Medulla oblongata (tissue), 1 donor: ENCODE measurements at regions not wholly inside any gene's neighbourhood (a gene's known extent, or its start where the extent isn't known, plus 50 kb on each side); places are given as distances from the start of the nearest gene placed in this dataset.

ENCODE experiments used
- DNase-seq: peaks from one replicate; pipeline ENCODE4 v3.0.0-alpha.2; 2015; ENCODE audit errors: extremely low spot score

- no peak for DNase-seq
Observed at GRCh38 chr1:219472596-219472995, 140.3 kb downstream of the ZC3H11B start.

DNA sequence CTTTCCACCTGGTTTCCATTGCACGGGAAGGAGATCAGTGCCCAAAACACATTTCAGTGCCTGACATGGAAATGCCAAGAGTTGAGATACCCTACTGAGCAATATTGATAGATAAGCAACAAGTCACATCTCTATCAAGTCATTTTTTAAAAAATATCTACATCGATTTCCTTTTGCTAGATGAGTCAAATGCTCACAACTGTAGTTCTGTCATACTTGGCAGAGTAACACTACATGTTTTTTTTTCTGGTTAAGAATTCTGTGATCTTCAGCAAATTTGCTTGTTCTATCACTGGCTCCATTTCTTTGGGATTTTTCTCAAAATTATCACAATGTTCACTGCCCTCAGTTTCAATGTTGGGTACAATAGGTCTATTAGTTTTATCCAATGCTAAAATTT is 145.4 kb downstream of the ZC3H11B start:
- DNase-seq: no peak

DNA sequence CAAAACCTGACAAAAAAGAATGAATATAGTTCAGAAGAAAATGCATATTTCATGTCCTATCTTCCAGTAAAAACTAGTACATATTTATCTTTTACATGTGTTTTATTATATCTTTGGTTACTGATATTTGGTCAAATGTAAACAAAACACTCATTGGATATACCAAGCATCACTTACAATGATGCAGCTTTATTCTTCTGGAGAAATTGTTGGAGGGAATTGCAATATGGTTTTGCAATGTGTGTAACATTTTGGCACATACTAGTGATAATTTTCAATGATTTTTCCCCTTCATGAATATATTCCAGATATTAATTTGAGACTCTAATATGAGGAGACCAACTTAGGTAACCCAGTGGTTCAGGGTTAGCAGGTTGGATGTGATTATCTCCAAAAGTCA is 146.1 kb downstream of the ZC3H11B start:
- no peak for DNase-seq

DNA sequence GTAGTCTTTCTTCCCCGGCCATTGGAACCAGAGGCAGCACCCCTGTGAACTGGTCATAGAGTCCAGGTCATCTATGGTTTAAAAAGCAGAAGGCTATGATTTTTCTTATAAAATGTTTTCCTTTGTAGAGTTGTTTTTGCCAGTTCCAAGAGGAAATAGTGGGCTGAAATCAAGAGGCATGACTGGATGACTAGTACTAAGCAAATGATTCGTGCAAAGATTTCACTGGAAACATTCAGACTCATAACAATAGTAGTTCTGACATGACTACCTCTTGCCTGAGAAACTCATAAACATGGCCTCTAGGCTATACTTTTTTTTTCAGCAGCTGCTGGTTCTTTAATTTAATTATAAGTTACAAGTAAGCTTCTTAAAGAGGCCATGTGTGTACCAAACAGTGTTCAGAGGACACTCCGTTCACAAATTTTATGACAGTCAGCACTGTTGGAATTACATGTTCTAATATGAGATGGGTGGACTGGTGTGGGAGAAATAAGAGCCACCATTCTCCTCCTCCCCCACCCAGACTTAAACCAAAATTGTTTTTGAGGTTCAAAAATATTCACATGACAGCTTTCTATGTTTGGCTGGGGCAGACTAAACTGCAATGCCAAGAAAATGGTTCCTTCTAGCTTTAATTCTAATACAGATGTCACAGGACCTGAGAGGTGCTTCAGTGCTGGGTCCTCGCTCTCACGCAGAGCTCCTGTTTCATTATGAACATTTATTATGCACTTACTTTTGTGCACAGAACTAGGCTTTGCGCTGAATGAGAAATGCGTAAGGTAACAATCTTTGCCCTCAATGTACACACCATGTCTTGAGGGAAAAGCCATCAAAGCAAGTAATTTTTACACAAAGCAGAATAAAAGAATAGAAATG is 147.5 kb downstream of the ZC3H11B start:
- no peak for DNase-seq

DNA sequence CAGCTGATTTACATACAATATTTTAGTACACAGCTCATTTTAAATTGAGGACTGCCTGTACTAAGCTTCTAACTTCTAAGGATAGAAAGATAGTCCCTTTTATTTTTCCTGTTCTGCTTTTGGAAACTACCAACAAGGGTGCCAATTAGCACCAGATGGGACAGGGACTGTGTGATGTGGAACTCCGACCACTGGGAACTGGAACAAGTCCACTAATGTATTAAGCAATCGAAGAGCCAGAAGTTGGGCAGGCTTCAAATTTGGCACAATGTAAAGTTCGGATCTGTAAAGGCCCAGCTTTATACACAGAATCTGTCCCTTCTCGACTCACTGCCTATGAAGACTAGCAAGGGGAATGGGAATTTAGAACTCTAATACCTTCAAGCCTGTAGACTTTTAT is 149.3 kb downstream of the ZC3H11B start:
- peak; percentile 10 for DNase-seq

DNA sequence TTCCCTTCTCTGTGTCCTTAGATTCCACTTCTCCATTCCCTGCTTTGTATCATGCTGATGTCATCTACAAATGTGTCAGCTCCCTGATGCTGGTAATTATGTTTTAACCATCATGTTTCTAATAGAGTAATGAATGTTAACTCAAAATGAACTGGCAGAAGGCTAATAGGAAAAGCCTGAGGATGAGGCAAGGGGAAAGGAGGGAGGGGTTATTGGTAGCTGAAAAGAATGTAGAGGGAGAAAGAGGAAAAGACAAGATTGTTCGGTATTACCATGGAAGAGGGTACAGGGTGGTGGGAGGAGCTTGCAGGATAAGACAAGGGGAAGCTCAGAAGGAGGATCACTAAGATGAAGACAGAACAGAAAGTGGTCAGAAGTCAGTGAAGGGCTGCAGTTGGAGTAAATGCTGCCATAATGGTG is 150.9 kb downstream of the ZC3H11B start:
- no peak for DNase-seq

GRCh38 chr1:219460896-219461815 is 151.7 kb downstream of the ZC3H11B start:
- DNase-seq: peak; percentile 72

GRCh38 chr1:219460081-219460895 is 152.6 kb downstream of the ZC3H11B start:
- peak; percentile 21 for DNase-seq

GRCh38 chr1:219459351-219460080 is 153.4 kb downstream of the ZC3H11B start:
- DNase-seq: no peak

- DNase-seq: no peak
Observed at GRCh38 chr1:219446288-219446687, 166.6 kb downstream of the ZC3H11B start.

DNA sequence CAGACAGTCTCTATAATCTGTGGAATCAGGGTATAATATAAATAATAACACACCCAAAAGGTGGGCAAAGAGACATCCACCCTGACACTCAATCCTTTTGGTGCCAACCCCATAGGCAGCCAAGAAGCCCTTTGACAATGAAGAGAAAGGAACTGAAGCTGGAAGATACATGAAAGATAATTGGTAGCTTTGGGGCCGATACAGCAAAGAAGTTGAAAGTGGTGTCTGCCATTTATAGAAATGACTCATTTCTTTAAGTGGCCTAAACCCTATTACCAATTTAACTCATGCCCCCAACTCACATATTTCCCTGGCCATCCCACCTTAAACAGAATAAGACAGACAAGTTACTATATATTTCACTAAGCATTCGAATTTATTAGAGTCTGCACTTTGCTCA is 167.0 kb downstream of the ZC3H11B start:
- no peak for DNase-seq

GRCh38 chr1:219444474-219444873 is 168.4 kb downstream of the ZC3H11B start:
- DNase-seq: no peak

GRCh38 chr1:219443763-219444162 is 169.1 kb downstream of the ZC3H11B start:
- DNase-seq: no peak

- no peak for DNase-seq
Observed at GRCh38 chr1:219442611-219443061, 170.3 kb downstream of the ZC3H11B start.

GRCh38 chr1:219441884-219442283 is 171.0 kb downstream of the ZC3H11B start:
- DNase-seq: no peak

- DNase-seq: no peak
Observed at GRCh38 chr1:219439376-219439775, 173.5 kb downstream of the ZC3H11B start.

DNA sequence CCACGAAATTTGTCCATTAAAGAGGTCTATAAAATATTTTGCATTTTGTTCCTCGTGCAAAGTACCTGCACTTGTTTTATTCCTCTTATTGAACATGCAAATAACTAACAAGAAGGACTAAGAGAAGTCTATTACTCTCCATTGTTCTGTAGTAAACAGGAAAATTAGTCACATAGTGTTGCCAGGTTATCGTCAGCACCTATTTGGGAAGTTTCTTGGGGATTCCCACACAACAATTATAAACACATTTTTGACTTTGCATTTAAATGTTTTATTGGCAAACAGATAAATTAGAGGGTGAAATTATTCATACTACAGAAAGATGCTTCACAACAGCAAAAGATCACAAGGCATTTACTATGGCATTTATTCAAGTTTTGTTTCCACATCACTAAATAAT is 174.5 kb downstream of the ZC3H11B start:
- DNase-seq: no peak

GRCh38 chr1:219434923-219435297 is 178.0 kb downstream of the ZC3H11B start:
- DNase-seq: no peak

DNA sequence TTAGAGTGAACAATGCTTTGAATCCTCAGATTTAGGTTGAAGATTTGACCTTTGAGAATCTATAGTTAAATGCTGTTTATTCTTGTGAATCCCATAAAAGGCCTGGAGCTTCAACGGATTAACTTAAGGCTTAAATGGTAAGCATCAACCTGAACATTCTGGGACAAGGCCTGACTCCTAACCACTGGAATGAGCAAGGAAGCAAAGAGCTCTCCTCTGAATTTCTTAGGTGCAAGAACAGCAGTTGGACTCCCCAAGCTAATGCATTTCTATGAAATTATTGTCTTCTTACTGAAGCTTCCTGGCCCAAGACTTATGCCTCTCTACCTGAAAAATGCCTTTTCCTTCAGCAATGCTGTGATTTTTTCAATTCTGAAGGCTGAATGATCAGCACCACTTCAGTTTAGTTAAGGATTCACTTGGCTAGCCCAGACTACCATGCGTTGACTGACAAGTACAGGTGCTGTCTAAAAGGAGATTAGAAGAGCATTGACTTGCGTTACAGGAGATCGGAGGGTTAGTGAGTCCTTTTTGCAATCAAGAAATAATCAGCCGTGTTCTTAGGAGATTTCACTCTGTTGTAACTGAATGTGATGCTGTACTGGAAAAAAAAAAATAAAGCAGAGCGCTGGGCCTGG is 178.5 kb downstream of the ZC3H11B start:
- no peak for DNase-seq

GRCh38 chr1:219433496-219434131 is 179.3 kb downstream of the ZC3H11B start:
- DNase-seq: peak; percentile 29
